A673 (cell line): ENCODE measurements at regions not wholly inside any gene's neighbourhood (a gene's known extent, or its start where the extent isn't known, plus 50 kb on each side); places are given as distances from the start of the nearest gene placed in this dataset.

Experiments
- BruUV-seq: library from RNA; stranded (reverse); fragments of 400-500 nt; replicated peaks from 2 replicates; lab custom pipeline; 2021; lab: Mats Ljungman, UMichigan
- CTCF ChIA-PET: fragments of 300-600 bp; sonication (Branson Sonifier 250); formaldehyde crosslinking; loops from one replicate; lab custom pipeline; 2022; ENCODE audit warnings: antibody characterized with exemption; lab: Charles Lee
- POLR2A ChIA-PET: fragments of 300-600 bp; sonication (Branson Sonifier 250); formaldehyde crosslinking; loops from one replicate; lab custom pipeline; 2022; ENCODE audit warnings: antibody characterized with exemption; ENCODE audit not compliant: low non-redundant PET; lab: Charles Lee
- DNase-seq: peaks from one replicate; pipeline ENCODE4 v3.0.0-alpha.2; 2015; ENCODE audit warnings: low spot score
- H3K27ac ChIP-seq: fragments of 200-600 bp; sonication (generic); 2 replicates; pipeline ENCODE4 v1.5.1; 2016; ENCODE audit warnings: mixed run types, low read depth, mild to moderate bottlenecking, mixed read lengths, antibody characterized with exemption, low read length; ENCODE audit not compliant: poor library complexity, severe bottlenecking
- H3K27me3 ChIP-seq: fragments of 200-600 bp; sonication (generic); replicated peaks from 2 replicates; pipeline ENCODE4 v1.6.1; 2017; ENCODE audit warnings: mixed run types, low read depth, mild to moderate bottlenecking, mixed read lengths, antibody characterized with exemption, low read length; ENCODE audit not compliant: insufficient read depth, poor library complexity
- H3K36me3 ChIP-seq: fragments of 200-600 bp; sonication (generic); 2 replicates; pipeline ENCODE4 v1.6.1; 2016; ENCODE audit warnings: mixed run types, mild to moderate bottlenecking, mixed read lengths, antibody characterized with exemption, low read length; ENCODE audit not compliant: insufficient read depth, poor library complexity, severe bottlenecking
- H3K4me1 ChIP-seq: fragments of 200-600 bp; sonication (generic); 2 replicates; pipeline ENCODE4 v1.6.1; 2017; ENCODE audit warnings: mixed run types, mild to moderate bottlenecking, mixed read lengths, antibody characterized with exemption, low read length; ENCODE audit not compliant: insufficient read depth, poor library complexity, severe bottlenecking
- H3K4me3 ChIP-seq: fragments of 200-600 bp; sonication (generic); 2 replicates; pipeline ENCODE4 v1.5.1; 2016; ENCODE audit warnings: low read depth, mixed run types, mild to moderate bottlenecking, mixed read lengths, low read length; ENCODE audit not compliant: poor library complexity, severe bottlenecking
- H3K9me3 ChIP-seq: fragments of 200-600 bp; sonication (generic); 2 replicates; pipeline ENCODE4 v1.6.1; 2016; ENCODE audit warnings: mixed run types, low read depth, mild to moderate bottlenecking, mixed read lengths, antibody characterized with exemption, low read length; ENCODE audit not compliant: poor library complexity, severe bottlenecking
- CTCF ChIP-seq: fragments of 300-800, 200-600 bp; sonication (generic); conservative IDR thresholded peaks from 2 replicates; pipeline ENCODE4 v1.5.1; 2017; ENCODE audit warnings: low read depth, mild to moderate bottlenecking, antibody characterized with exemption, low read length, moderate library complexity, mixed read lengths
- EZH2 ChIP-seq: fragments of 200-600 bp; sonication (generic); IDR thresholded peaks from 2 replicates; pipeline ENCODE4 v1.6.1; 2017; ENCODE audit warnings: borderline replicate concordance, low read depth, mild to moderate bottlenecking, mixed read lengths, antibody characterized with exemption, low read length; ENCODE audit not compliant: poor library complexity, severe bottlenecking
- intact Hi-C: fragments of 100-400 bp; cut with micrococcal nuclease; formaldehyde crosslinking; loops from one replicate; pipeline ENCODE4 v1.10.0; 2022; ENCODE audit not compliant: unreplicated experiment

GRCh38 chr7:110604885-110605284 lies 486.0 kb upstream of the LRRN3 start:
- ChIA-PET POLR2A (no interaction called here), CTCF (no interaction called here)
- TF ChIP-seq CTCF (no peak), EZH2 (no peak)
- Histone ChIP-seq H3K27ac (no peak overlapping the region), H3K9me3 (no peaks in the 10 kb centered on the region), H3K4me1 (no peaks in the 10 kb centered on the region), H3K4me3 (no peak overlapping the region), H3K36me3 (no peaks in the 10 kb centered on the region), H3K27me3 (no peaks in the 10 kb centered on the region)
- no peak for DNase-seq
- BruUV-seq, result no TSS peak
- intact Hi-C loops, result no loop called here

- no TSS peak for BruUV-seq
- TF ChIP-seq CTCF, result no peak
- TF ChIP-seq EZH2, result no peak
- Histone ChIP-seq H3K4me3 (no peak overlapping the region), H3K27me3 (no peaks in the 10 kb centered on the region), H3K4me1 (no peaks in the 10 kb centered on the region), H3K9me3 (no peaks in the 10 kb centered on the region), H3K36me3 (no peaks in the 10 kb centered on the region), H3K27ac (no peak overlapping the region)
- ChIA-PET POLR2A (no interaction called here), CTCF (no interaction called here)
- intact Hi-C loops, result no loop called here
- no peak for DNase-seq
Observed at GRCh38 chr7:110607050-110607857, 483.7 kb upstream of the LRRN3 start.

- TF ChIP-seq EZH2, result no peak
- no peak for TF ChIP-seq CTCF
- intact Hi-C loops, result no loop called here
- BruUV-seq, result no TSS peak
- Histone ChIP-seq H3K27me3 (no peaks in the 10 kb centered on the region), H3K27ac (no peak overlapping the region), H3K4me1 (no peaks in the 10 kb centered on the region), H3K36me3 (no peaks in the 10 kb centered on the region), H3K4me3 (no peak overlapping the region), H3K9me3 (no peaks in the 10 kb centered on the region)
- CTCF ChIA-PET, result no interaction called here
- no peak for DNase-seq
- POLR2A ChIA-PET, result no interaction called here
Observed at GRCh38 chr7:110609336-110609735, 481.6 kb upstream of the LRRN3 start.
